NCI-H526 treated with DMSO at 0.1 percent for 48 hours (cell line): ENCODE measurements at regions not wholly inside any gene's neighbourhood (a gene's known extent, or its start where the extent isn't known, plus 50 kb on each side); places are given as distances from the start of the nearest gene placed in this dataset.

Experiments
- DNase-seq: peaks from one replicate; lab custom pipeline; 2025; lab: John Stamatoyannopoulos, UW

DNA sequence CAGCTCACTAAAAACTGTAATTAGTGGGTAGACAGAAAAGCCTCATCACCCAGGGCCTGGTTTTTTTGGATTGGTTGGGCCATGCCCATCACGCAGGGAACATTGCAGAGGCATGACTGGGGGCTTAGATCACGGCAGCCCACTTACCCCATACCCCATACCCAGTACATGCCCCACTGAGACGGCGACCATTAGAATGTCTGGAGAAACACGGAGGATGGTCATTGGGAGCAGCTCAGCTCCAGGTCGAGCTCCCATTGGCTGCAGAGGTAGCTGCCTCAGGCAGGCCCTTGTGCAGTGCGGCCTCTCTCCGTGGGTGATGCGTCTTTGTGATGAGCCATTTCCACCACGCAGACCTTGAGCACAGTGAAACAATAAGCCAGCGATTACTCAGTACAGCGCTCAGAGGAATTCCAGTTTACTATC is 204.0 kb downstream of the GADD45G start:
- DNase-seq: no peak

DNA sequence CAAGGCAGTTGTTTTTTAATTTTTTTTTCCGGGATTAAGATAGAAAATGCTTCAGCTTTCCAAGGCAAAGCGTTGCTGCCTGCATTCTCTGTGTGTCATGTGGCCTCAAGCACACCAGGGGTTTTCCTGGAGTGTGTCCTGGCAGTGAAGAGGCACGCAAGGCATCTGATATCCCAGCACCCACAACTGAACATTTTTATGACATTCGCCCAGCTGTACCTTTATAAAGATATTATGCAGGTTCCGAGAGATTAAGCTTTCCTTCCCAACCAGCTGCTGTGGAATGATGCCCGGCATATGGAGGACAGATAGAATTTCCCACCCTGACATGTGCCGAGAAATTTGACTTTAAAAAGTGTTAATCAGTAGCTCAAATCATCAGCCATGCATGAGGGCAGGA is 205.6 kb downstream of the GADD45G start:
- no peak for DNase-seq

DNA sequence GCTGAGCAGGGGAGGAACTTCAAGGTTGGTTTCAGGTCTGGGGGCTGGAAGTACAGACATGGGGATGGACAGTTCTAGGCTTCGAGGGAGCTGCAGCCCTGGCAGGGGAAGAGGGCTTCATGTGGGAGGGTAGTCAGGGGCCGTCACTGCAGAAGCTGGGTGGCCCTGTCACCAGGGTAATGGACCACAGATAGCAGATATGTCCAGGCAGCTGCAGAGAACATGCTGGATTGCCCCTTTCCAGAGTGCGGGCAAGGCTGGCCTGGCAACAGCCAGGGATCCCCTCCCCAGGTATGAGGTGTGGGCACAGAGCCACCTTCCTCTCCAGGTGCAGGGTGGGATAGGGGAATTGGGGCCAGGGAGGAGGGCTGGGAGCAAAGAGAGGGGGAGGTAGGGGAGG is 206.5 kb downstream of the GADD45G start:
- no peak for DNase-seq

DNA sequence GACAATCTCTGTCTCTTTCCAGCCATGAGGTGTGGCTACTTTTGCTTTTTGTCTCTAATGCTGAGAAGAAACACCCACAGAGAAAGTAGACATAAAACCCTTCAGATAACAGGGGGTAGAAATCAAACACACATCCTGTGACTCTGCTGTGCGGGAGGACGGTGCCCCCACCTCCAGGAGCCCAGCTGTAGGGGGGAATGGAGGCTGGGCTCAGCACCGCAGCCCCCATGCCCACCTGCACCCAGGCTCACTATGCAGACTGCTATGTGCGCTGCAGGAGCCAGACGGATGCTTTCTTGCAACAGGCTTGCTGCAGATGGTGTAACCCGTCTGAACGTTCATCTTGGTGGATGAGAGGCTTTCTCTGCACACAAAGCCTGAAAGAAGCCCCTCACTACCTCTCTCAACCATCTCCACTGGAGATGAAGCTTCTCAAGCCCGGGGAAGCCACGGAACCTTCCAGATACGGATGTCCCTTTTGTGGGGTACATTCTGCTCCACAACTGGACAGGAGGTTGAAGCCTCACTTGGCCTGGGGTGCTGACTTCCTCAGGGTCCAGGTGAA is 207.2 kb downstream of the GADD45G start:
- no peak for DNase-seq

DNA sequence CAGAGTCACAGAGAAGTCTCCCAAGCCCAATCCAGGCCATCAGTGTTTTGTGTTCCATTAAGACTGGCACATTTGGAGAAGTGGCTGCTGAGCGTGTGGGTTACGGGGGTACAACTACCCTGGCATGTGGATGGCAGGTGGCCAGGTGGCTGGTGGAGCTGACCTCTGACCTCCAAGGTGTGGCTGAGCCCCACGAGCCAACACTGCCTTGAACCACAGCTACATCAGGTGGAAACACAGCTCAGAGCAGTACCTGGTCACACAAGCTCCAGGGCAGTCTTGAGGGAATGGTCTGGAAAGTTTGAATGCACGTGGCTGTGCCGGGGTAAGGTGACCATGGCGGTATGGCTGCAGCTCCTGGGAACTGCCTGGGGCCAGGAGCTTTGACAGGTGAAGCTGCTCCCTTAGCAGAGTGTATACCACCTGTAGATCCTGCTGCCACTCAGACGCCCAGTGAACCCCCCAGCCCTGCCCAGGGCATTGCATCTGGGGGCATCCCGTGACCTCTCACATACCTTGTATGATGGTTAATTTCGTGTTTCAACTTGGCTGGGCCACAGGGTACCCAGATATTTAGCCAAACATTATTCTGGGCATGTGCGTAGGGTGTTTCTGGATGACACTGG is 207.9 kb downstream of the GADD45G start:
- DNase-seq: no peak

DNA sequence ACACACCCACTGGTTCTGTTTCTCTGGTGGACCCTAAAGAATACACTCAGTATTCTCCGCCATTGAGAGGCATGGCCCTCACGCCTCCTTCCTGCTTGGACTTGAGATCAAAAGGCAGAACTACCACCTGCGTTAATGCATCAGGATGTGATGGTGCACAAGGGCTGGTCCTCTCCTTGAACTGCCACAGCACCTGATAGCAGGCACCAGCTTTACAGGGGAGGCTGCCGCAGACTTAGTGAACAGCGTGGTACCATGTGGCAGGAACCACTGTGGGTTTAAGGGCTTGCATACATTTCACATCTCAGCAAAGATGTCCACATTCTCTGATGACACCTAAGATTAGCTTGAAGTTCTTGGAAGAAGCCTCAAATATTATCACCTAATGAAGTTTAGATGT is 208.7 kb downstream of the GADD45G start:
- no peak for DNase-seq

DNA sequence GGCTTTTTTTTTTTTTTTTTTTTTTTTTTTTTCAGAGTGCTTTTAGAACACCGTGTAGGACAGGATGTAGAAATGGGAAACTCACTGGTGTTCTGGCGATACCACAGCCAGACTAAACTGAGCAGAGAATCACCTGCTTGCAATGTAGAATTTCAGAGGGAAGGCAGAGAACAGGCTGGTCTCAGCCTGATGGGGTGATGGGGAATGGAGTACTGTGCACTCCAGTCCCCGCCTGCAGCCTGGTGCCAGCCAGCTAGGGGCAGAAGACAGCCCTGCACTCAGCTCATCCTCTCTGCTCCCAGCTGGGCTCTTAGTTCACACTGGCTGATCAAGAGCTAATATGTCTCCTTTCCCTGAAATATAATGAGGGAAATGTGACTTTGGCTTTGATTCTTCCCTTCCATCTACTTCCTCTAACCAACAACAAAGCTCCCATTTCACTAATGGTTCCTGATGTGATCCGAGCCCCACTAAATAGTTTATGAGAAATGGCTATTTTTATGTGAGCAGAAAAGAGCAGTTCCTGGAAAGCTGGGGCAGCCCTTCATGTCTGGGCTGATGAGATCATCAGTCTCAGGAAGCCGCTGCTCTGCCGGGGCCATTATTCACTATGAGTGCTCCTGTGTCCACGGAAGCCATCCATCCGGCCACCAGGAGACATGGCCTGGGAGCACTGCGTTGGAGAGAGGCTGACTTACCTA is 209.7 kb downstream of the GADD45G start:
- DNase-seq: no peak

DNA sequence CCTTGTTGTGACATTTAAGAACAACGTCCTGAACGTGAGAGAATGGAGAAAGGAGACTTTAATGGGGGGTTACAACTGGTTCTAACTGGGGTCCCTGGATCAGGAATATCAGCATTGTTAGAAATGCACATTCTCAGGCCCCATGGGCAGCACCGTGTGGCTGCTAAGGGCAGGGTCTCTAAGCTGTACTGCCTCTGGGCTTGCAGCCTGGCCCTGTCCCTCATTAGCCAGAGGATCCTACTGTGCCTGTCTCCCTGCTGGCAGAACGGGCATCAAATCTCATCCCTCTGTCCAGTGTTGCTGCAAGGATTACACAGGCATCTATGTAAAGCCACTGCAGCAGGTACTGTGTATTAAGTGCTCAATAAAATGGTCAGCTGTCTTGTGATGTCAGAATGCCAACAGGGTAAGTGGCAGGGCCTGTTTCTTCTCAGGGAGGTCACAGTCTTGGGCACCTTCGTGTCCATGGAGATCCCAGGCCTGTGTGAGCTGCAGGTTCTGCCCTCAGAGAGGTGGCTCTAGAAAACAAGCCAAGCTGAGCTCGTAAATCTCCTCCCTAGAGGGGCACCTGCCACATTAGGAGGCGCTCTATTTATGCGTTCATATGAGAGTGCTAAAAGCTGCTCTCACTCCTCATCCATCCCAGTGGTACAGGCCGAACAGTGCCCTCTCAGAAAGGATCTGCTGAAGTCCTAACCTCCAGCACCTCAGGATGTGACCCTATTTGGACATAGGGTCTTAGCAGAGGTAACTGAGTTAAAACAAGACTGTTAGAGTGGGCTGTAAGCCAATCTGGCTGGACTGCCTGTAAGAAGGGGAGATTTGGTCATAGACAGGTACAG is 210.5 kb downstream of the GADD45G start:
- no peak for DNase-seq

DNA sequence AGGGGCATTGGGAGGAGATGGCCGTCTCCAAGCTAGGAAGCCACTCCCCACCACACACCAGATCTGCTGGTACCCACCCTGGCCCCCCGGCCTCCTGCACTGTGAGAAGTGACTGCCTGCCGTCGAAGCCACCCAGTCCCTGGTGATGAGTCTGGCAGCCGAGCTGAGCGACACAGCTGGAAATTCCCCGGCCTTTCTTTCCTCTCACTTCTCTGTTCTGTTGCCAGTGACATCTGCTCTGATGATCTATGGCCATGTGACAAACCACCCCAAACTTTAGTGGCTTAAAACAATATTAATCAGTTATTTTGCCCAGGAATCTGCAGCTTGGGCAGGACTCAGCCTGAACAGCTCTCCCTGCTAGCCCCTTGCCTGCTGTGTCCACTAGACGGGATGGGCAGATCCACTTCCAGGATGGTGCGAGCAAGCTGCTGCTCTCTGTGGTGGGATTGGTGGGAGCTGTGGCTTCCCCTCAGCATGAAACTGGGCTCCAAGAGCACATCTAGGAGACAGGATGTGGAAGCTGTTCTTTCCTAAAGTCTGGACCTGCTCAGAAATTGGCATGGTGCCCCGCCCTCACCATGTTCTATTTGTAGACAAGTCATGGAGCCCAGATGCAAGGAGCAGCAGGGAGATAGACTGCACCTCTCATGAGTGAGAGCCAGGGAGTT is 211.2 kb downstream of the GADD45G start:
- no peak for DNase-seq

DNA sequence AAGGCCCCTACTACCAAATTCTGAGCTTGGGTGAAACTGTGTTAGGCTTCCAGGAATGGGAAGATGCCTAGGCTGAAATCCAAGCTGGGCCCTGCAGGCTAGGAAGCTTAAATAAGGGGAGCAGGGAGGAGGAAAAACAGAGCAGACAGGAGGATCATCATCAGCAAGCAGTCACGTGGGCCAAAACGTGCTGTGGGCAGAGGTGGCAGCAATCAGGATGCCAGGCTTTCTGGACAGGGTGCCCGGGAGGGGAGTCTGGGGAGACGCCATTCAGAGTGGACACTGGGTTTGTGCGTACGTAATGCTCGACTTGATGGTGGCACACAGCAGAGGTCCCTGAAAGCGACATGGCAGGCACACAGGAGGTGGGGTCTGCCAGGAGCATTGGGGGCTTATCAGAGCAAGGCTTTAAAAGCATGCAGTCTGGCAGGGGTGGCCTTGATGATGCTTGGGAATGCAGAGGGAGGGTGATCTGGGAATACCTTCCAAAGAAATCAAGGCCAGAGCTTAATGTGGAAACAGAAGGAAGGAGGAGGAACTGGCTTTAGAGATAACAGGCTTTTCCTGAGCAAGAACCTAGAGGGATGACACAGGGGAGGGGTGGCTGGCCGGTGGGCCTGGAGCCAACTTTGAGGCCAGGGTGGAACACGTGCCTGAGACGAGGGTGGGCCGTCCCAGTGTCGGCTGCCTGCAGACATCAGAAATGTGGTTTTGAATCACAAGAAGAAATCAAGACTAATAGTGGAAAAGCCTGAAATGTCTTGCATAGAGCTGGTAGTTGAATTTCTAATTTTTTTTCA is 212.5 kb downstream of the GADD45G start:
- no peak for DNase-seq

DNA sequence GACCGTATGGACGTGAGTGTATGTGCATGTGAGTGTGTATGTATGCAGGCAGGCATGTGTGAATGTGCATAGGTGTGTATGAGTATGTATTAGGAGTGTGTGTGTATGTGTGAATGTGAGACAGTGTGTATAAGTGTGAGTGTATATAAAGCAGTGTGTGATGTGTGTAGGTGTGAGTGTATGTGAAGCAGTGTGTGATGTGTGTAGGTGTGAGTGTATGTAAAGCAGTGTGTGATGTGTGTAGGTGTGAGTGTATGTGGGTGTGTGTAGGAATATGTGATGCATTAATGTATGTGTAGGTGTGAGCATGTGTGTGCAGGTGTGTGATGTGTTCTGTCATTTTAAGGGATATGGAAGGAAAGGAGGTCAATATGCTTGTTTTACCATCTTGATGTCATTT is 215.5 kb downstream of the GADD45G start:
- DNase-seq: no peak

DNA sequence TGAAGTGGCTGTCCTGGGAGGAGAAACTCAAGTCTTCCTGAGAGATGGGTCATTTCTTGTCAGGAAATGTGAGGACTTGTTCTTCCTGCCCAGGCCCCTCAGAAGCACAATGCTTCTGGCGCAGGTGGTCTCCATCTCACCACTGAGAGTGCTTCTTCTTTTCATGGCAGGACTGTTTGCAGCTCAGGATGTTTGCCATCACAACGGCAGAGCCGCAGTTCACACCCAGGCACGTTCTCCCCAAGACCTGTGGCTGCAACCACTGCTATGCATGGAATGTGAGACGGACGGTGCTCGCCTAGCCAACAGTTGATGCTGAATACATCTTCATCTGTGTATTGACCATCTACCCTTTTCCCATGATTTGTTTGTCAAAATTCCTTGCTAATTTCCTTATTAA is 216.3 kb downstream of the GADD45G start:
- no peak for DNase-seq

DNA sequence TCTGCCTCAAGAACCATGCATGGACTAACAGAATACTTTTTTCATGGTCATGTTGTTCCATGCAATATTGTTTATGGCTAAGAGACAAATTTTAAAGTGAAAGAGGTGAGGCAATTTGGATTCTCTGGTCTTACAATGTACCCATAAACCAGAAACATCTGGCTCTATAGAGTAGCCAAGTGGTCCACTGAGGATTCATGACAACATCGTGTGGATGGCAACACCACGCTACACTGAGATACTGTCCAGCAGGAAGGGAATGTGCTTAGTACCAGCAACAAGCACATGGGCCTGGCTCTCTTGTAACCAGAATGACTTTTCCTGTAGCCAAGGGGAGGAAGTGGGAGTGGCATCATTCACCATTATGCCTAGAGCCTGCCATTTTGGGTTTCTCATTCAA is 218.2 kb downstream of the GADD45G start:
- no peak for DNase-seq

DNA sequence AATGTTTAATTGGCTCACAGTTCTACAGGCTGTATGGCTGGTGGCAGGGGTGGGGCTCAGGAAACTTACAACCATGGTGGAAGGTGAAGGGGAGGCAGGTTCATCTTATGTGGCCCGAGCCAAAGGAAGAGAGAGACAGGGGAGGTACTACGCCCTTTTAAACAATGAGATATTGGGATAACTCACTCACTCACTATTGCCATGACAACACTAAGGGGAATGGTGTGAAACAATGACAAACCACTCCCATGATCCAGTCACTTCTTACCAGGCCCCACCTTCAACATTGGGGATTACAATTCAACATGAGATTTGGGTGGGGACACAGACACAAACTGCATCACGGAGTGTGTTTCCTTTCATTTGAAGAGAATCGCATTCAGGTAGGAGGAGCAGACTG is 220.9 kb downstream of the GADD45G start:
- DNase-seq: no peak

DNA sequence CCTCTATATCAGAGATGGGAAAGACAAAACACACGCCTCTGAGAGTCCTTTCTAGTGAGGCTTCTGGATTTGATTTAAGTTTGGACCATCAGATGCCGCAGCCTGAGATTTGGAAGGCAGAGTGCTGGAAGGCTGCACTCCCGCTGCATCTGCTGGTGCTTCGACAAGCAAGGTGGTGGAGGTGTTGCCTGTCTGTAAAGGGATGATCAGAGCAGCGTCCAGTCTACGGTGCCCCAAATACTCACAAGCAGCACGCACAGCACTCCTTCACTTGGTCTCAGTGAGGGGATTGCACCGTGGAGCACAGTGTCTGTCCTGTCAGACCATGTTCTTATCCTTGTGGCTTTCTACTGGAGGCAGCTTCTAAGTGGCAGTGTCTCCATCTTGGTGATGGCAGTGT is 221.4 kb downstream of the GADD45G start:
- DNase-seq: no peak

DNA sequence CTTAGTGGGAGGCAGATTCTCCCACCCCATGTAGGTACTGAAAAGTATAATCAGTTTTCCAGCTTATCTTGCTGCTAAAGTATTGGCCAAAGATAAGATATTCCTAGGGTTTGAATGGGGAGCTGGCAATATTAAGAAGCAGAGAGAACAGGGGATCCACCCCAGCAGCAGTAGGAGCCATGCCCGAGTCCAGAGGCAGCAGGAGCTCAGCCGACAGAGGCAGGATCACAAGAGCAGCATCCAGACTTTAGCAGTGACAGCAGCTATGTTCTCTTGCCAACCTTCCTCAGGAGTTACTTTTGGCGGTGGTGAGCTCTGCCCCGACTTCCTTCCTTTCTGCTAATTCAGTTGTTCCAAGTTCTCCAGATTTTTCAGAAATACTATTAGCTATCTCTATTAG is 224.5 kb downstream of the GADD45G start:
- no peak for DNase-seq

DNA sequence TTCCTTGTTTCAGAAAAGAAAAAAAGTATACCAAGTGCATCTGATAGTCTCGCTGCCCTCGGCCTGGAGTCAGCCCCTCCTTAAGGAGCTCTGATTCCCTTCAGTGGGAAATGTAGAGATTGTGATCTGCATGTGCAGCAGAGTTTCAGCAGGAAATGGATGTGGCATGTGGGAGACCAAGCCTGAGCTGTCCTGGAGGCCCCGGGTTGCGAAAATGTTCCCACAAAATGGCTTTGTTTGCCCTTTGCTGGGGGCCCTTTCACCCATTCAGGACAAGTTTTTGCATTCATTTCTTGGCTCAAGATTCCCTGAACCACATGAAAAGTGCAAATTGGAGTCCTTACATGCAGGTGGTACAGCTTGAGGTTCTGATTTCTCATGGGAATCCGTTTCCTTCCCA is 230.9 kb downstream of the GADD45G start:
- DNase-seq: no peak

DNA sequence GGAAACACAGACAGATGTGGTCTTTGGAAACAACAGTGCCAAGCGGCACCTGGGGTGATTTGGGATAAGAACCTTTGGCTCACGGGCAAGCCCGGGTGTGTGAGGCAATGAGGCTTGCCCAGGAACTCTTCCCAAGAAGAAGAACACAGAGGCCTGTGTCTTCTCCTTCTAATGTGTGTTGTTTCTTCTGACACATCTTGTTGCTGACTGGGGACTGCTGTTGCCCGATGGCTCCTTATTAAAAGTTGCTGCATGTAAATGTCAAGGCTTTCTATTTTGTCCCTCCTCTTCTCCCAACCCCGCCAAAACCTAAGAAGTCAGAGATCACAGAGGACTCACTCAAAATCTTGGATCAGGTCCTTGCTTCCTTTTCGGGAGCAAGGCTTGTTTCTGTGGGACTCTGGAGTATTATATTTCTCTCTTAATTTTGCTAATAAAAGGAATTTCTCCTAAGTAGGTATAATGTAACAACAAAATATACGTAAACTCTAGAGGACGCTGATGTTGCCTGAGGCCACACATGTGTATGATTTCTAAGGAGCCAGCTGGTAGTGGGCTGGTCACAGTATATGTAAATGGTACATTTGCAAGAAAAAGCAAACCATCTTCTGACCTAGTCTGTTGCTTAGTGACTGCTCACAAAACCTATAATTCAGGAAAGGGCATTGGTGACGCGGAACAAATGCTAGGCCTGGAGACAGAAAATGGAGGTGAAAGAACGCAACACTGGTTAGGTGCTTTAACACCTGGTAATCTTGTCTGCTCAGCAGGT is 232.5 kb downstream of the GADD45G start:
- peak; percentile 43 for DNase-seq

DNA sequence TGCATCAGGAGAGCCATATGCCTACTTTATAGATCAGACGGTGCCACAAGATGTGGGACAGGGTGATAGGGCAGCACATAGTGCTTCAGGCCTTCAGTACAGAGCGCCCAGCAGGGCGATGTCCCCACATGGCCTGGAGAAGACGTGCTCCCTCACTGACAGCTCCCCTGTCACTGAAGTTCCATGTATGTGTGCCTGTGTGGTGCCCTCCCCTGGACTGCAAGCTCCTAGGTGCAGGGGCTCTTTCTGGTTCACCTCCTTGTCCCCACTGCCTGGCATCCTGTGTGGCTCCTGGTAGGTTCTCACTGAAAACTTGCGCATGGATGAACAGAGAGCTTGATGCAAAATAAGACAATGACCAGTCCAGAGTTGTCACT is 233.1 kb downstream of the GADD45G start:
- no peak for DNase-seq

DNA sequence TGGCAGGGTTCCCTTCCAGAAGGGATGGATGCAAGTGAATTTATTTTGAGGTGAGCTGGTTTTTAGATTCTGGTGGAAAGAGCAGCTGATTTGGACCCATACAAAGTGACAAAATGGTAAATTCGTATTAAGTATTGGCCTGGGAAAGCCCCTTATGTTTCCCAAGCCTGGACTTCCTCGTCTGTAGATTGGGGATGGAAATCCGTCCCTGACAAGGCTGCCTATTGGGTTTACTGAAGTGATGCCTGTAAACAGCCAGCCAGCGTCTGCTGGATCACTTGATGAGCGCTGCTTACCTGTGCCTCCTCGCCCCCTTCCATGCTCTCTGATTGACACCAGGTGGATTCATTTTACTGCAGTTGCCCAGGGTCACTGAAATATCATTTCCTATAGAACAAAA is 233.8 kb downstream of the GADD45G start:
- DNase-seq: peak; percentile 49

DNA sequence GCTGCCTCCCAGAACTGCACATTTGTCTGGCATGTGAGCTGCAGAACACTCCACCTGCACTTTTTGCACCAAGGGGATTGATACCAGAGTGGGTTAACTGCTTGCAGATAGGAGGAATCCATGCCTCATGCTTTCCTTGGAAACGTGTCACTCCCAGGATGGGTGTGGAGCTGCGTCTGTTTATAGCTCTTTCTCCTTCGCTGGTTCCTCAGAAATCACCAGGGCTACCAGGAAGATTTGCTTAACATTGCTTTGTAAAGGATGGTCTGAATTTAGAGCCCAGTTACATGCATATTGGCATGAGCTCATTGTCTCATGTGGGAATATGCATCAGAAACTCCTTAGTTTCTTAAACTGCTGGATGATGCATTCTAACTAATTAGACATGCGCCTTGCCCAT is 234.6 kb downstream of the GADD45G start:
- DNase-seq: no peak
